Esophagus squamous epithelium (tissue), 4 donors: ENCODE measurements at regions not wholly inside any gene's neighbourhood (a gene's known extent, or its start where the extent isn't known, plus 50 kb on each side); places are given as distances from the start of the nearest gene placed in this dataset.
"Not testable (repeated sequence)": the region's sequence is repeated elsewhere in the genome, so short reads cannot be mapped to it uniquely, and the experiment has no call there.

Experiments
- POLR2A ChIP-seq, 4 donors: fragments of 450-650 bp; IDR thresholded peaks; one replicate each; pipeline ENCODE4 v1.6.1; 2017; ENCODE audit warnings: antibody characterized with exemption in 4 of 4, mild to moderate bottlenecking in 4 of 4, moderate library complexity in 3 of 4
- TF ChIP-seq, protein P1 (sequence below), 6 experiments: fragments of 450-650 bp in 4 of 6; fragments of 200-600 bp in 2 of 6; sonication (generic) in 2 of 6; IDR thresholded peaks; one replicate each; pipeline ENCODE4 v1.5.1; 2016 to 2019; ENCODE audit warnings: antibody characterized with exemption in 6 of 6, mild to moderate bottlenecking in 4 of 6, moderate library complexity in 4 of 6

DNA sequence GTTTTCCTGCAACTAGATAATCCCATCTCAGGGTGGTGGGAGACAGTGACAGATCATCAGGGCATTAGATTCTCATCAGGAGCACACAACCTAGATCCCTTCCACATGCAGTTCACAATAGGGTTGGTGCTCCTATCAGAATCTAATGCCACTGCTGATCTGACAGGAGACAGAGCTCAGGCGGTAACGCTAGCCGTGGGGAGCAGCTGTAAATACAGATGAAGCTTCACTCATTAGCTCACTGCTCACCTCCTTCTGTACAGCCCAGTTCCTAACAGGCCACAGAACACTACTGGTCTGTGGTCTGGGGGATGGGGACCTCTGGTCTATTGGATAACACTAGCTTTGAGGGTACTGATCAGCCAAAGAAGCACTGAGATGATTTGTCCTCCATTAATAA, 66.6 kb upstream of the ZNF195 start:
- TF ChIP-seq, protein P1, sequence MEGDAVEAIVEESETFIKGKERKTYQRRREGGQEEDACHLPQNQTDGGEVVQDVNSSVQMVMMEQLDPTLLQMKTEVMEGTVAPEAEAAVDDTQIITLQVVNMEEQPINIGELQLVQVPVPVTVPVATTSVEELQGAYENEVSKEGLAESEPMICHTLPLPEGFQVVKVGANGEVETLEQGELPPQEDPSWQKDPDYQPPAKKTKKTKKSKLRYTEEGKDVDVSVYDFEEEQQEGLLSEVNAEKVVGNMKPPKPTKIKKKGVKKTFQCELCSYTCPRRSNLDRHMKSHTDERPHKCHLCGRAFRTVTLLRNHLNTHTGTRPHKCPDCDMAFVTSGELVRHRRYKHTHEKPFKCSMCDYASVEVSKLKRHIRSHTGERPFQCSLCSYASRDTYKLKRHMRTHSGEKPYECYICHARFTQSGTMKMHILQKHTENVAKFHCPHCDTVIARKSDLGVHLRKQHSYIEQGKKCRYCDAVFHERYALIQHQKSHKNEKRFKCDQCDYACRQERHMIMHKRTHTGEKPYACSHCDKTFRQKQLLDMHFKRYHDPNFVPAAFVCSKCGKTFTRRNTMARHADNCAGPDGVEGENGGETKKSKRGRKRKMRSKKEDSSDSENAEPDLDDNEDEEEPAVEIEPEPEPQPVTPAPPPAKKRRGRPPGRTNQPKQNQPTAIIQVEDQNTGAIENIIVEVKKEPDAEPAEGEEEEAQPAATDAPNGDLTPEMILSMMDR (IDR thresholded peaks at IDR 0.05): not testable (repeated sequence)
- not testable (repeated sequence) for TF ChIP-seq POLR2A (IDR thresholded peaks at IDR 0.05)
